Stimulated activated CD4-positive, alpha-beta T cell treated with anti-CD3 and anti-CD28 coated beads, Interleukin-12 subunit alpha, Interleukin-12 subunit beta, amount 100 ng/mL, for 24 hours (primary cell): ENCODE measurements at regions not wholly inside any gene's neighbourhood (a gene's known extent, or its start where the extent isn't known, plus 50 kb on each side); places are given as distances from the start of the nearest gene placed in this dataset.

Source experiments
- DNase-seq, 2 experiments: peaks; one replicate each; pipeline ENCODE4 v3.0.0-alpha.2; 2020; ENCODE audit warnings: low read depth in 2 of 2

- DNase-seq: no peak
Measured at GRCh38 chr17:56648321-56648720, 54.8 kb downstream of the NOG start.

DNA sequence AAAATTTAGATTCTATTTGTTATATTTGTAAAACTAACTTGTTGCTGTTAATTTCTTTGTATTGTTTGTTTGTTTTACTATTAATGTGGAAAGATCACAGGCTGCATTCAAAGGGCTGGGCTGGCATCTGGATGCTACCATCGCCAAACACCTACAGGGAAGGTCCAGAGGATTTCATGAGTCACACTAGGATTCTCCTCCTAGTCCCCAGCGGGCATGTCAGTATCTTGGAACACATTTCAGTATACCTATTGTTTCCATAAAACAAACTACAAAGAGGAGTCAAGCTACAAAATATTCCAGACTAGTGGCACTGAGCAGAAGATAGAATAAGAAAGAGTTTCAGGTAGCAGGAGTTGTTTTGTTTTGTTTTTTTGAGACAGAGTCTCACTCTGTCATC lies 55.3 kb downstream of the NOG start:
- DNase-seq: no peak

GRCh38 chr17:56652628-56653027 lies 59.1 kb downstream of the NOG start:
- DNase-seq: no peak

DNA sequence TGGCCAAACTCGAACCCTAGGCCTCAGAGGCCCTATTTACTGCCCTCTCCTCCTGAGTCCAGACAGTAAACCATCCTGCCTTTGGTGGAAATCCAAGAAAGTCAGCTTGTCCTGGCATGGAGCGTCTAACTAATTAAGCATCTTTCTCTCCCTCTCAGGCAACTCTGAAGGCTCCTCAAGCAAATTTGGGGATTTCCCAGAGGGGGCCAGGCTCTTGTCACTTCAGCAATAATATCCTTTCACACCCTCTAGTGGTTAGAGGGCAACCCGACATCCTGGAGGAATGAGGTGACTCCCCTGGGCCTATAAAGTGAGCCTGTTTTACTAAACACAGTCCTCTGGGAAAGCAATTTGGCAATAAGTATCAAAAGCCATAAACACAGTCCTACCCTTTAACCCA lies 60.4 kb downstream of the NOG start:
- DNase-seq: peak; percentile 45 to 46

DNA sequence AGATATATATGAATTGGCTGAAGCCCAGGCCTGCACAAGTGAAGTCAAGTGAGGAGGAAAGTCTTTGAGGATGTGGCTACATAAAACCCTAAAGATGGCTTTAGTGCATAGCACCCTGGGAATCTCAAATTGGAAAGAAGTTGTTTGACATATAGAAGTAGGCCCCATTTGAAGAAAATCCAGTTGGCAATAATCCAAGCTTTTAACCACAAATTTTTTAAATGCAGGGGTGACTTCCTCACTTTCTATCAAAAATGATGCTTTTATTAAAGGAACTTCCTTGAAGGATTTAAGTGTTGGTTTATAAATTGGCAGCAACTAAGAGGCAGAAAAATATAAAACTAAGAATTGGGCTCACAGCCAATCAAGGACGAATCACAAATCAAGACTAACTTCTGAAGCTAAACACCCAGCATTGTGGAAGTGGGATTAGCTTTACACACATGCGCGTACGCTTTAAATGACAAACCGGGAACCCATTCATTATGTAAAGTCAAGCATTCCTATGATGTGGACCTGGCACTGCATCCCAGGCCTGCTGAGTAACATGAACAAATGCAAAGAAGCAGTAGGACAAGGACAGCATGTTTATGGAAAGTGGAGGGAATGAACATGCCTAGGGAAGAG lies 63.3 kb downstream of the NOG start:
- no peak for DNase-seq

DNA sequence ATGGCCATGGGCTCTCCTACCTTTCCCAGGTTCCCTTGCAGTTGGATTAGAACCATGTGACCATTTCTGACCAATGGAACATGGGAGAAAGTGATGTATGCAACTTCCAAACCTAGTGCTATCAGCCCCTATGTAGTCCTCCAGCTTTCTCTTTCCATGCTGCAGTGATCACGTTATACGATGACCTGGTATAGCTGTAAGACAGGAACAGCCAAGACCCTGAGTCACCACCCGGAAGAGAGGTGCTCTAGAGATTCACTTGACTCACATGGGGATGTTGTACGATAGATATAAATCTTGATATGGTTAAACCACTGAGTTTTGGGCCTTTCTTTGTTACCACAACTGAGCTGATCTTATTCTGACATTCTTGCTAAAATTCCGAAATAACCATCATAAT lies 65.1 kb downstream of the NOG start:
- no peak for DNase-seq

- no peak for DNase-seq
Measured at GRCh38 chr17:56659622-56660021, 66.1 kb downstream of the NOG start.

- DNase-seq: no peak
Measured at GRCh38 chr17:56661906-56662305, 68.4 kb downstream of the NOG start.

DNA sequence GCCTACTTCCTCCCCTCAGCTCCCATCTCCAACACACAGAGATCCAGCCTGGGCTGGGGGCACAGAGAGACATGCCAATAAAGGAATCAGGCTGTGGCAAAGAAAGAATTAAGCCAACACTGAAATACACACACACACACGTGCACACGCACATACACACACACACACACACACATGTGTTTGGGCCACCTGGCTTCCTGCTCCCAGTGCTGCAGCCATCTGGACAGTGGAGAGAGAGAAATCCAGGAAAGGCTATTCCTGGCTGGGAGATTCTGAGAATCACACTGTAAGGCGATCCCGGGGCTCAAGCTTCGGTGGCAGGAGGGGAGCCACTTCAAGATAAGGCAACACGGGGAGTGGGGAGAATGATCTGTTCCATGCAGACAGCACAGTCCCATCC lies 72.4 kb downstream of the NOG start:
- DNase-seq: no peak

GRCh38 chr17:56667925-56668458 lies 74.5 kb downstream of the NOG start:
- no peak for DNase-seq

DNA sequence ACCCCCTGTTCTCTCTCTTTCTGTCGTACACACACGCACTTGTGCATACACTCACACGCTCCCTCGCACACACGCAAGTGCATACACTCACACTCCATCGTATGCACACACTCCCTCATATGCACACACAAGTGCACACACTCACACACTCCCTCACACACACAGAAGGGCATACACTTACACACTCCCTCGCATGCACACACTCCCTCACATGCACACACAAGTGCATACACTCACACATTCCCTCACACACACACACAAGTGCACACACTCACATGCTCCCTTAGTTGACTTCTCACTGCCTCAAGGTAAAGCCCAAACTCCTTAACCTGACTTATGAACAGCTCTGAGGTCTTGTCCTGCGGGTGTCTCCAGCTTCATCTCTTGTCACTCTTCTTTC lies 78.7 kb downstream of the NOG start:
- no peak for DNase-seq

- no peak for DNase-seq
Measured at GRCh38 chr17:56674401-56674925, 81.0 kb downstream of the NOG start.

- no peak for DNase-seq
Measured at GRCh38 chr17:56675876-56676660, 82.6 kb downstream of the NOG start.

GRCh38 chr17:56676810-56677209 lies 83.3 kb downstream of the NOG start:
- no peak for DNase-seq

GRCh38 chr17:56678249-56679114 lies 85.0 kb downstream of the NOG start:
- no peak for DNase-seq

DNA sequence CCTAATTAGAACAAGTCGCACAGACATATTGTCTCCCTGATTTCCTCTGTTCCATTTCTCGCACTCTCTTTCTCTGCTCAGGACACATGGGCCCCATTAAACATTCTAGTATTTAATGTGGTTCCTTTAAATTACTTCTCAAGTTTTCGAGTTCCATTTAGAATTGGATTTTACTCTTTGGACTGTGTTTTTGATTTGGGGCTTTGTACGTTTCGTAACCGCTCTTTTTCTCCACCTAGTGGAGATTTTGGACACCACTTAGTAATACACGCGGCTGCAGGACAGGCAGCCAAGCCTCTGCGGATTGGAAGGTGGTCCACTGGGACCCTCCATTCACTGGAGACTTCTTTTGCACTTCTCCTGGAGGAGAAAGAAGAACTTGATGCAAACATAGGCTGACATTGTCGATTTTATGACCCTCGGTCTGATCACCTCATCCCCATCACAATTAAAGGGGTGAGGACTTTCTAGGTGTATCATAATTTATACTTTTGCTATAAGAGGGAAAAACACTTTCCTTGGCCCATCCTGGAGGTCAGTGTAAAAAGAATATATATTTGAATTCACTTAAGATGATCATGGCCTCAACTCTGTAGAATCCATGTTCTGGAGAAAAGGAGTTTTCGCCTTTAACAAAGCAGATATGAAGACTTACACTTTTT lies 85.7 kb downstream of the NOG start:
- no peak for DNase-seq

DNA sequence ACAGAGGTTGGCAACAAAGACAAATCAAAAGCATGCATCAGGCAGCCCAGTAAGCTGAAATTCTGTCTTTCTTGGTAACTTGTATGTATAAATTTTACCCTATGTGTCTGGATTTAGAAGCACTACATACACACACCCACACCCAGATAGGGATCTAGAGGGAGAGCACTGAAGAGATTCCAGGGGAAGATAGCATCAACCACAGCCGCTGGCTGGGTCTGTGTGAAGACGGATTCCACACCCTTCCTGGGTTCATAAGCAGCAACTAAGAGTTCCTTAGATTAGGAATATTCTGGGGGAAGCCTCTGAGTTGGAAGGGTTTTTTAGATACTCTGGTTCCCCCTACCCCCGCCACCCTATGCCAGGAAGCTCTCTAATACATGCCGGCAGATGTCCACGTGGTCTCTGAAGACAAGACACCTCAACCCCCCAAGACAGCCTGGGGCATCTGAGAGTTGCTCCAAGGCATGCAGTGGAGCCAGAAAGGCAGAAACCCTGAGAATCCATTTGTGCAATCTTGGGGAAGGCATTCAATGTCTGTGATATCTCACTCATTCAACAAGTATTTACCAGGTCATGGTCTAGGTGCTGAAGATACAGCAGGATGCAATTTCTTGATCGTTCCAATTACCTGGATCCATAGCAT lies 86.4 kb downstream of the NOG start:
- no peak for DNase-seq

DNA sequence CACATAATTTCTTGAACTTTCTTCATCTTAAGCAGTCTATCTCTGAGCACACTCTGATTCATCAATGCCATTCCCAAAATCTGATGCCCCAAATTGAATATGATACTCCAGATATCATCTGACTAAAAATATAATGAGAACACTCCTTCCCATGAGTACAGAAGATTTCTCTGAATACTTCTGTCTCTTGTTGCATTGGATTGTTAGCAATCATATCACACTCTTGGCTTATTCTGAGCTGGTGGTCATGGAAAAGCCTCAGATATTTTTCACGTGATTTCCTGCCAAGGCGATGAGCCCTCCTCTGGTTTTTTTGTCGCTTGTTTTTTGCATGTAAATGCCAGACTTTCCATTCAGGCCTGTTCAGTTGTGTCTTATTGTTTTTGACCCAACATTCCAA lies 87.2 kb downstream of the NOG start:
- no peak for DNase-seq

GRCh38 chr17:56681561-56682266 lies 88.2 kb downstream of the NOG start:
- DNase-seq: no peak

GRCh38 chr17:56688151-56688550 lies 94.7 kb downstream of the NOG start:
- DNase-seq: no peak
